ENCODE measurements at regions not wholly inside any gene's neighbourhood (a gene's known extent, or its start where the extent isn't known, plus 50 kb on each side); places are given as distances from the start of the nearest gene placed in this dataset.

- Histone ChIP-seq H3K27me3 (ENCODE audit: insufficient read depth, poor library complexity, severe bottlenecking) (no peaks in the 10 kb centered on the region), H3K4me3 (replicated peaks; ENCODE audit: insufficient read depth, low read length) (no peak overlapping the region), H3K27ac (replicated peaks) (no peak overlapping the region)
- TF ChIP-seq REST (IDR thresholded peaks at IDR 0.05; ENCODE audit: insufficient replicate concordance, low read depth) (no peak), POLR2AphosphoS5 (IDR thresholded peaks at IDR 0.05; ENCODE audit: low read depth) (no peak), SPI1 (IDR thresholded peaks at IDR 0.05; ENCODE audit: borderline replicate concordance, low read depth) (no peak), GABPA (IDR thresholded peaks at IDR 0.05; ENCODE audit: low read depth) (no peak), CTCF (IDR thresholded peaks at IDR 0.05; ENCODE audit: insufficient read depth, low read length) (no peak)
- DNase-seq (ENCODE audit: low read depth in 1 of 2, low spot score in 1 of 2) = no peak
Observed at GRCh38 chr5:89211836-89212235, 328.9 kb upstream of the MEF2C start.

- TF ChIP-seq CTCF (IDR thresholded peaks at IDR 0.05; ENCODE audit: insufficient read depth, low read length) = no peak
- TF ChIP-seq SPI1 (IDR thresholded peaks at IDR 0.05; ENCODE audit: borderline replicate concordance, low read depth) = no peak
- no peak for TF ChIP-seq GABPA (IDR thresholded peaks at IDR 0.05; ENCODE audit: low read depth)
- TF ChIP-seq REST (IDR thresholded peaks at IDR 0.05; ENCODE audit: insufficient replicate concordance, low read depth) = no peak
- TF ChIP-seq POLR2AphosphoS5 (IDR thresholded peaks at IDR 0.05; ENCODE audit: low read depth) = no peak
- no peak overlapping the region for H3K4me3 ChIP-seq (replicated peaks; ENCODE audit: insufficient read depth, low read length)
- DNase-seq (ENCODE audit: low read depth in 1 of 2, low spot score in 1 of 2) = no peak
- H3K27me3 ChIP-seq (ENCODE audit: insufficient read depth, poor library complexity, severe bottlenecking) = no peaks in the 10 kb centered on the region
- no peak overlapping the region for H3K27ac ChIP-seq (replicated peaks)
Observed at GRCh38 chr5:89208811-89209210, 325.8 kb upstream of the MEF2C start.

GRCh38 chr5:89208392-89208791, 325.4 kb upstream of the MEF2C start:
- Histone ChIP-seq H3K4me3 (replicated peaks; ENCODE audit: insufficient read depth, low read length) (no peak overlapping the region), H3K27me3 (ENCODE audit: insufficient read depth, poor library complexity, severe bottlenecking) (no peaks in the 10 kb centered on the region), H3K27ac (replicated peaks) (no peak overlapping the region)
- no peak for TF ChIP-seq REST (IDR thresholded peaks at IDR 0.05; ENCODE audit: insufficient replicate concordance, low read depth)
- no peak for TF ChIP-seq GABPA (IDR thresholded peaks at IDR 0.05; ENCODE audit: low read depth)
- TF ChIP-seq CTCF (IDR thresholded peaks at IDR 0.05; ENCODE audit: insufficient read depth, low read length) = no peak
- TF ChIP-seq SPI1 (IDR thresholded peaks at IDR 0.05; ENCODE audit: borderline replicate concordance, low read depth) = no peak
- TF ChIP-seq POLR2AphosphoS5 (IDR thresholded peaks at IDR 0.05; ENCODE audit: low read depth) = no peak
- no peak for DNase-seq (ENCODE audit: low read depth in 1 of 2, low spot score in 1 of 2)
